ENCODE measurements at regions not wholly inside any gene's neighbourhood (a gene's known extent, or its start where the extent isn't known, plus 50 kb on each side); places are given as distances from the start of the nearest gene placed in this dataset.

DNA sequence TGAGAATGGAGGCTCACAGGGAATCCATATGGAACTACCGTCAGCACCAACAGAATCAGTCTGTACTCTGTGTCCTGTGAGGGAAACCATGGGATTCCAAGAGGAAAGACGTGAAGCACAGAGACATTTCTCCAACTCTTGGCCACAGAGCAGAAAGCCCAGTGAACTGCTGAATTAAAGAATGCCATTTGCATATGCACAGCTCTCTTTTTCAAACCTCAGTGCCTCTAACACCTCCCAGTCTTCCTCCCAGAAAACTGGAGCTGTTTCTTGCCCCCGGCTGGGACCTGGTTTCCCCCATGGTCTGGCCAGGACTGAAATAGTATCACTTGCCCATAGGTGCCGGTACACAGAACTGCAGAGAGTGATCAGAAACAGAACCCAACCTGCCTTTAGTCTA lies 69.6 kb upstream of the FER start:
- TF ChIP-seq, protein P1, sequence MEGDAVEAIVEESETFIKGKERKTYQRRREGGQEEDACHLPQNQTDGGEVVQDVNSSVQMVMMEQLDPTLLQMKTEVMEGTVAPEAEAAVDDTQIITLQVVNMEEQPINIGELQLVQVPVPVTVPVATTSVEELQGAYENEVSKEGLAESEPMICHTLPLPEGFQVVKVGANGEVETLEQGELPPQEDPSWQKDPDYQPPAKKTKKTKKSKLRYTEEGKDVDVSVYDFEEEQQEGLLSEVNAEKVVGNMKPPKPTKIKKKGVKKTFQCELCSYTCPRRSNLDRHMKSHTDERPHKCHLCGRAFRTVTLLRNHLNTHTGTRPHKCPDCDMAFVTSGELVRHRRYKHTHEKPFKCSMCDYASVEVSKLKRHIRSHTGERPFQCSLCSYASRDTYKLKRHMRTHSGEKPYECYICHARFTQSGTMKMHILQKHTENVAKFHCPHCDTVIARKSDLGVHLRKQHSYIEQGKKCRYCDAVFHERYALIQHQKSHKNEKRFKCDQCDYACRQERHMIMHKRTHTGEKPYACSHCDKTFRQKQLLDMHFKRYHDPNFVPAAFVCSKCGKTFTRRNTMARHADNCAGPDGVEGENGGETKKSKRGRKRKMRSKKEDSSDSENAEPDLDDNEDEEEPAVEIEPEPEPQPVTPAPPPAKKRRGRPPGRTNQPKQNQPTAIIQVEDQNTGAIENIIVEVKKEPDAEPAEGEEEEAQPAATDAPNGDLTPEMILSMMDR (IDR thresholded peaks at IDR 0.05; ENCODE audit: low read depth, low read length): no peak
- no peak overlapping the region for H3K4me3 ChIP-seq (ENCODE audit: low read depth, low read length)

DNA sequence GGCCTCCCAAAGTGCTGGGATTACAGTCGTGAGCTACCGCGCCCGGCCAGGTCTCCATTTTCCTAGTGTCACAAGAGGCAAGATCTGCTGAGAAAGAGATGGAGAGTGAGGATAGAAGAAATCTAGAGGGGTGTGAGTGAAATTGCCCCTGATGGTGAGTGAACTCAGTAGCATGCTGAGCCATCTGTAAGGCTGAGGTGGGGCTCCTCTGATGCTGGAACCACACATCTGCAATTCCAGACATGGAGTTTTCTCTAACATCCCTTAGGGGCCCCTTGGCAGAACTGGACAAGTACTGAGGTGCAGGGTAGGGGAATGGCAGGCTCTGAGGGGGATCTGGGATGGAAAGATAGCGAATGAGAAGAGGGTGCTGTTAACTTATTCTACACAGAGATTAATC lies 72.0 kb upstream of the FER start:
- TF ChIP-seq, protein P1 (IDR thresholded peaks at IDR 0.05; ENCODE audit: low read depth, low read length): no peak
- no peak overlapping the region for H3K4me3 ChIP-seq (ENCODE audit: low read depth, low read length)

DNA sequence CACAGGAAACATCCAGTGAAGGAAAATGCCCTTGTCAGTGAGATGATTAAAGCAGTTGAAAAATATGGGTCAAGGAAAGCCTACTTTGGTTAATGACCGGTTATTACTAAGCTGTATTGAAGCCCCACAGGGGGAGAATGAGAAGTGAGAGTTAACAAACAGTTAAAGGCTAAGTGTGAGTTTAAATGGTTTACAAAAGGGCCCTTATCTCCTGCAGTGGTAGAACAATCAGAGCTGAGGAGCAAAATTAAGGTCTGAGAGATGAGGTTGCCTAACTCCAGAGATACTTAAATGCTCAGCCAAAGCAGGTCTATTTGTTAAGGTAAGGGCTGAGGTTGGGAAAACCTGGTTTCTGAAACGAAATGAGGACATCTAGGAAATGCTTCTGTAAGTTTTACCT lies 75.1 kb upstream of the FER start:
- TF ChIP-seq, protein P1 (IDR thresholded peaks at IDR 0.05; ENCODE audit: low read depth, low read length): no peak
- H3K4me3 ChIP-seq (ENCODE audit: low read depth, low read length): no peak overlapping the region

DNA sequence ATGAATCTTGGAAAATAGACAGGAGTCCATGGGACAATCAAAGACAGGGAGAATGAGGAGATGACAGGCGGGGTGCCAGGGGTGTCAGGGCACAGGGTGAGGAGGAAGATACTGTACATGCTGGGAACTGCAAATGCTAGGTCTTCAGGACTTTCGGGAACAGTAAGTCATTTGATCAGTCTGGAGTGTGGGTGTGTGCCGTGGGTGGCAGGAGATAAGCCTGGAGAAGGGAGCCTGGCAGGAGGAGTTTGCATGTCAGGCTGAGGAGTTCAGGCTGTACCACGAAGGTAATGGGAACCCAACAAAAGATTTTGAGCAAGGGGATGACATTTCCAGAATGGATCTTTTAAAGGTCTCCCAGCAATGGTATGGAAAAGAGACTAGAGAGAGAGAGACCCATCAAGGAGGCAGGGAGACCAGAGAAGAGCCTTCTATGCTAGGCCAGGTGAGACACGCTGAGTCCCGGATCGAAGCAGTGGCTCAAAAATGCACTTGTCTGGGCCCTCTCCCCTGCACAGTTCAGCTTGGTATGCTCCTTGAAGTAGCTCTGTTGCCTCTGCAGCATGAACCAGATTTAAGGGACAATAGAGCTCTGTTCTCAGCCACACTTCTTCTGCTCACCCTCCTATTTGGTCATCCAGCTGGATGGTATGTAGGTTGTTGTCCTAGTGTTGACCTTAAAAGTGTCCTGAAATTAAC lies 77.0 kb upstream of the FER start:
- no peak overlapping the region for H3K4me3 ChIP-seq (ENCODE audit: low read depth, low read length)
- TF ChIP-seq, protein P1 (IDR thresholded peaks at IDR 0.05; ENCODE audit: low read depth, low read length): no peak

DNA sequence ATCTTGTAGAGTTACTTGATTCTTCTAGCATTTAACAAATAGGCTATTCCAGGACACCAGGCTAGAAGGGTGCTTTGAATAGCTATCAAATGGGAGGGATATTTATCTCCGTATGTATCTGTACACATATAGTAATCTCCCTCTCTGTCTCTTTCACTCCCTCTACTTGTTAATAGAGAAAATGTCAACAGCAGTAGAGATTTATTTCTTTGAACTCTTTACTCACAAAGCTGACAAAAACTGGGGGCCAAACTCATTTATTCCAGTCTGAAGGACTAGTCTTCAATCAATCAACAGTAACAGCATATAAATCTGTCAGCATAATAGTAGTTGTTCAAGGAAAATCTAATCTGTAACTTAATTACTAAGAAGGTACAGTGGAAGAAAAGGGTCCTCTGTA lies 78.2 kb upstream of the FER start:
- H3K4me3 ChIP-seq (ENCODE audit: low read depth, low read length): no peak overlapping the region
- TF ChIP-seq, protein P1 (IDR thresholded peaks at IDR 0.05; ENCODE audit: low read depth, low read length): no peak

DNA sequence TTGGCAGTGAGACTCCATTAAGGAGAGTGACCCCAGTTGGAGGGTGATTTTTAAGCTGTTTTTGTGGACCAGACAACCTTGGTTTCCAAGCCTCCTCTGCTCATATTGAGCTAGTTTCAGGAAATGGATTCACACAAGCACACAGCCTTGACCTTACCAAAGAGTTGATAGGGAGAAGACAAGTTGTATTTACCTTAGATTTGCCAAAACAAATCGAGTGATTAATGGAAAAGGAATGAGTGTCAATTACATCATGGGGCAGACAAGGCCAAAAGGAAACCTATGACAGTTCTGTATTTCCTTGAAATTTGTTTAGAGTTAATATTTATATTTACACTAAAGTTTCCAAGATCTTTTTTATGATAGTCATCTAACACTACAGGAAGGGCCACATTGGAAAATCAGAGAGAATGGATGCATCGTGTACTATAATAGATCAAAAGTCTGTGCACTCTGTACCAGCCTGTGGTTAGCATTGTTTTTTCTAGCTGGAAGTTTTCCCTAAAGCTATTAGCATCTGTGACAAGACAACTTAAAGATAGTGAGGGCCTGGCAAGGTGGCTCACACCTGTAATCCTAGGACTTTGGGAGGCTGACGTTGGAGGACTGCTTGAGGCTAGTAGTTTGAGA lies 86.0 kb upstream of the FER start:
- no peak overlapping the region for H3K4me3 ChIP-seq (ENCODE audit: low read depth, low read length)
- TF ChIP-seq, protein P1 (IDR thresholded peaks at IDR 0.05; ENCODE audit: low read depth, low read length): no peak

DNA sequence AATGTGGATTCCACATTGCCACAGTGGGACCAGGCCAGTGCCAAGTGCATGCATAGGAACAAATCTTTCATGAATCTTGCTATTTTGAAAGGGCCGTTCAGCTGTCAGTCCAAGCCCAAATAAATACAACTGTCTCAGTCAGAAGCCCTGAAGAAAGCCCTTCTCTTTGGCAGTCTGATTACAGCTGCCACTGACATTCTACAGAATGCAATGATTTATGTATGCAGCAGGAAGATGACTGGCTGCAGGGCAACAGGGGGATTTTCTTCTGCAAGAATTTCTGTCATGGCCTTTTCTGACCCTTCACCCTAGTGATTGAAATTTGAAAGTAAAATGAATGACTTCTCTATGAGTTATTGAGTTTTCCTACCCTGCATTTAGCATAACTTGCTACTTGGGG lies 86.7 kb upstream of the FER start:
- H3K4me3 ChIP-seq (ENCODE audit: low read depth, low read length): no peak overlapping the region
- TF ChIP-seq, protein P1 (IDR thresholded peaks at IDR 0.05; ENCODE audit: low read depth, low read length): no peak
